GM12892 (cell line): ENCODE measurements at regions not wholly inside any gene's neighbourhood (a gene's known extent, or its start where the extent isn't known, plus 50 kb on each side); places are given as distances from the start of the nearest gene placed in this dataset.

Experiments used
- DNase-seq: peaks from one replicate; pipeline ENCODE4 v3.0.0; 2011; ENCODE audit not compliant: insufficient read length
- FAIRE-seq: peaks from 2 replicates; lab custom pipeline; 2011; peaks lifted over from hg19 to GRCh38; lab: Jason Lieb, UNC
- POLR2A ChIP-seq: IDR thresholded peaks from 2 replicates; pipeline ENCODE4 v1.6.1; 2011; ENCODE audit warnings: low read depth, low read length, control low read depth
- POLR2AphosphoS5 ChIP-seq: IDR thresholded peaks from 2 replicates; pipeline ENCODE4 v1.6.1; 2011; ENCODE audit warnings: low read depth, low read length, control low read depth
- TAF1 ChIP-seq: IDR thresholded peaks from 2 replicates; pipeline ENCODE4 v1.6.1; 2011; ENCODE audit warnings: low read depth, mild to moderate bottlenecking, control low read depth, low read length, borderline replicate concordance

DNA sequence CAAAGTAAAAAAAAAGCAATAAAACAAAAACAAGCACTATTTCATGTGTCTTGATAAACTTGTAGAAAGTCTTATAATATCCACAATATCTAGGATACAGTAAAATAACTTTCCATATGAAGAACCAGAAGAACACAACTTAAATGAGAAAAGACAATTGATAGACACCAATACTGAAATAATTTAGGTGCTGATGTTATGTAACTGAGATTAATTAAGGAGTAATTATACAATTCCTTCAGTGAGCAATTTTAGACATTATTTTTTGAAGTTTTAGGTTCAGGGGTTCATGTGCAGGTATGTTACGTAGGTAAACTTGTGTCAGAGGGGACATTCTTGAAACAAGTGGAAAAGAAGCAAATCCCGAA lies 88.3 kb upstream of the VPREB1 start:
- TF ChIP-seq POLR2AphosphoS5 (no peak), TAF1 (no peak), POLR2A (no peak)
- FAIRE-seq (no peak), DNase-seq (no peak)

DNA sequence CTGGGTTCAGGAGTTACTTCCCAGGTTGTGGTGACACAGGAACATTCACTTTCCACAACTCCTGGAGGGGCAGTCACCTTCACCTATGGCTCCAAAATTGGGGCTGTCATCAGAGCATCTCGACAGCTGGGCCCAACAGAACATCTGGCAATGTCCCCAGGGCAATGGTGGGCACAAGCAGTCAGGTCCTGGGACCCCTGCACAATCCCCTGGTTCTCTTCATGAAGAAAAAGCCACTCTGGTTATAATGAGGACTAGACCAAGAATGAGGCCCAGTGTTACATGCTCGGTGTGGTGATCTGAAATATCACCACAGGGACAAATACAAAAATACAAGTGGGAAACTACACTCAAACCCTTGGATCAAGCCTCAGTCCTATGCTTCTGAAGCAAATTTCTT lies 89.0 kb upstream of the VPREB1 start:
- FAIRE-seq (no peak), DNase-seq (no peak)
- no peak for TF ChIP-seq TAF1
- TF ChIP-seq POLR2A = no peak
- TF ChIP-seq POLR2AphosphoS5 = no peak

DNA sequence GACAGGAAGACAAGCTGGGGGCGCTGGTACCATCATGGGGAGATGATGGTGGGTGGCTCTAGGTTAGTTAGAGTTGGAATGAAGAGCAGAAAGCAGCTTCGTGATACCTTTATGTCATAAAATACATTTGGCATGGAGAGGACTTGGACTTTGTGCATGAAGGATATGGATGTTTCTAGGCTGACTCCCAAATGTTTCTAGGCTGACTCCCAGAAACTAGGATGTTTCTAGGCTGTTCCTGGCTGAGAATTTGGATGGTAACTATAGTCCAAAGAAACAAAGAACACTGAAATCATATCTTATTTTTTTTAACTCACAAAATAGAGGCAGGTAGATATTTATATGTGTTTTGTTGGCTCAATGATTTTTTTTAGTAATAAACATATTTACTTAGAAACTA lies 89.4 kb upstream of the VPREB1 start:
- FAIRE-seq (no peak), DNase-seq (no peak)
- TF ChIP-seq TAF1 (no peak), POLR2A (no peak), POLR2AphosphoS5 (no peak)

DNA sequence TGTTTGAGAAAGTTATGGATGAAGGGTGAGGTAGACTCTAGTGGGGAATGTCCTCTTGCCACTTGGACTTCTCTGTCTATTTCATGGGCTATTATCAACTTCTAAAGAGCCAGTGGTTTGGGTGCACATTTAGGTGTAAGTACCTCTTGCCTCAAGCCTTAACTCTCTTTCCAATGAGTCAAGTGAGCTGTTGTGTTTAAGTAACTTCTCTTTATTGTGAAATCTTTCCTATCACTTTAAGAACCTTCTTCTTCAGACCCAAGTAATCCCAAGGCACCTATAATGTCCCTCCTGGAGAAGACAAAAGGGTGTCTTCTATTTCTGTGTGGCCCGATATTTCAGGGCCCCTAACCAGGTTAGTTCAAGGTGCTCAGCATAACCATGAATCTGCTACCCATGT lies 90.5 kb upstream of the VPREB1 start:
- FAIRE-seq (no peak), DNase-seq (no peak)
- no peak for TF ChIP-seq TAF1
- TF ChIP-seq POLR2A = no peak
- no peak for TF ChIP-seq POLR2AphosphoS5

DNA sequence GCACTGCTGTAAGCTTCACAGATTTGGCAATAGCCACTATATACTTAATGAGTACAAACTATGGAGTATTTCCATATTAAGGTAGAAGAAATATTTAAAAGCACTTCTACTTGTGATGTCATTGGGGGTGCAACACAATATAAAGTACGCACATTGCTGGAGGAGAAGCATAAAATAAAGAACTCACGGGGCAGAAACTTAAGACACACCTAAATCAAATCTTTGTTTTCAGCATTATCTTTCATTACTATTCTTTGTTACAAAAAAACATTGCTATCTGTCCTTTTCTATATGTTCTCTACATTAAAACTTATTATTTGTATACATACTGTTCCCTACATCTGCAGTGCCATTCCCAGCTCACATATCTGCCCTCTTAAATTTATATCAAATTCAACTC lies 93.3 kb upstream of the VPREB1 start:
- DNase-seq (no peak), FAIRE-seq (no peak)
- TF ChIP-seq TAF1 (no peak), POLR2AphosphoS5 (no peak), POLR2A (no peak)

DNA sequence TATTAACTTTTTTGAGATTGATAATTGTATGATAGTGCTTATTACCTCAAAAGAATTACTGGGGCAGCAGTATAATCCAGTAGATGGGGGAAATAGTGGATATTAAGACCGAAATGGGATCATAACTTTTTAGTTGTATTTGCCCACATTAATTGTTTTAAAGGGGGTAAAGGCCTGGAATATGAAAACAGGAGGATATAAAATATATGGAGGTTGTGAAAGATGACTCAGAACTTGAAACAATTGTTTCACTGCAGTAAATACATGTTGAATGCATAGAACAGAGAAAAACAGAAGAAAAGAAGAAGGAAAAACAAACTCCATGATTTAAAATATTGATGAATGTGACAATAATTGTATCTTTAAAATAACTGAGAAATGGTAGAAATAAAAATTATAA lies 94.1 kb upstream of the VPREB1 start:
- no peak for TF ChIP-seq TAF1
- no peak for TF ChIP-seq POLR2A
- TF ChIP-seq POLR2AphosphoS5 = no peak
- no peak for FAIRE-seq

DNA sequence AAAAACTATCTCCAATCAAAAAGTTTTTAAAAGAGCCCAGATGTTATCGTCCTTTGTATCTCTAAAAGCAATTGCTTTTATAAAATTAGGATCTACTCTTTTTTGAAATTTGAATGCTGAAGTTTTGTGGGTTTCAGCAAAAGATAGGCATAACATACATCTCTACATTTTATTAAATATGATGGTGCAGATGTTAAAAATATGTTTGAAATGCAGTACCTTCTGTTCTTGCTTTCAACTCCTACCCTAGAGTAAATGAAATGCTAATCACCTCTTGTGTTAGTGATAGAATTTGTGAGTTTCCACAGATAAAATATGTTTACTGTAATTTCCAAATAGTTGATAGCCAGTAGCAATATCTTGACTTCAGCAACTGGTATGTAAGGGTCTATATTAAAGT lies 95.7 kb upstream of the VPREB1 start:
- FAIRE-seq (no peak), DNase-seq (no peak)
- TF ChIP-seq POLR2AphosphoS5 (no peak), POLR2A (no peak), TAF1 (no peak)

More for the DNA sequence above, 94.1 kb upstream of the VPREB1 start:
- no peak for DNase-seq

DNA sequence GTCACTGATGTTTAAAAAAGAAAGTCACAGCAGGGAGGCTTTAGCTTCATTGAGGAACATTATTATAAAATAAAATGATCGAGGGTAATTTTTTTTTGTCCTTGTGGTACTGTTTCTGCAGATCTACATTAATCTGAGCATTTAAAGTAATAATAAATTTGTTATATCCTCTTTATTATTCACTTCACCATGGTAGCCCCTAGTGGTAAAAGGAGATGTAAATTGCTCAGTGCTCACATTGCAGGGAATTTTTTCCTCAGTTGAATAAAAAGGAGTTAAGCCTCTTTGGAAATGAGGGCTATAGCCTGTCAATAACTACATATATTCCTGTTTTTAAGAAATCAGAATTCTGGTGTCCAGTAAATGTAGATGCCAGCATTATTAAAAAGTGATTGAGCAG lies 99.7 kb upstream of the VPREB1 start:
- TF ChIP-seq POLR2AphosphoS5 (no peak), POLR2A (no peak), TAF1 (no peak)
- DNase-seq = no peak
- no peak for FAIRE-seq

DNA sequence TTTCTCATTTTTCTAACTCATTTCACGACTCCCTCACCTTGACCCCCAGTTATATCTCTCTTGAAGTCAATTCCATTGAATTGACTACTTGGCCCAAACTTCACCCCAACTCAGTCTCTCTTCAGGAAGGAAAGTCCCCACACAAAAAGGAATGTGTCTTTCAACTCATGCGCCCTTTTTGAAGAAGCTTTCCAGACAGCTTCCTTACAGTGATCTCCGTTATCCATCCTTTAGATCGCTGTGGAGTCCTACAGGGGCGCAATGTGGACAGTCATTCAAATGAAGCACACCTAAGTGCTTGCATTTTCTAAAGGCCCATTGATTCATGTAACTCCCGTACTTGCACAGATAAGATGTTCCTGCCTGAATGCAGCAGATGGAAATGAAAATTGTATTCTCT lies 101.1 kb upstream of the VPREB1 start:
- TF ChIP-seq TAF1 (no peak), POLR2AphosphoS5 (no peak), POLR2A (no peak)
- FAIRE-seq (no peak), DNase-seq (no peak)

DNA sequence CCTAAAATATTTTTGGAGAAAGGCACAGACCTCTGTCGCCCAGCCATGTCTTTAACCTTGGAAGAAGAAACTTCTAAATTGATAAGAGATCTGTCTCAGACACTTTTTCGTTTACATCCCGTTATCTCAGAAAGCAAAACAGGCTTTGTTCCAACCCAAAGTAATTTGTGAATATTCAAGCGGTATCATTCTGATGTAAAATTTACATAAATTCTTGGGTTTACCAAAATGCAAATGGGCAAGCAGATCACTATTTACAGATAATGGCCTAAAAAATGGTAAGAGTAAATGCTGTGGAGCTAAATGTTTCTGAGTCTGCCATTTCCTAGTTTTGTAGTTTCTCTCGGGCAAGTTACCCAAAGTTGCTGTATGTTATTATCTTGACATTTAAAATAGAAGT lies 101.9 kb upstream of the VPREB1 start:
- no peak for FAIRE-seq
- TF ChIP-seq TAF1 = no peak
- TF ChIP-seq POLR2AphosphoS5 = no peak
- TF ChIP-seq POLR2A = no peak
- DNase-seq = no peak

DNA sequence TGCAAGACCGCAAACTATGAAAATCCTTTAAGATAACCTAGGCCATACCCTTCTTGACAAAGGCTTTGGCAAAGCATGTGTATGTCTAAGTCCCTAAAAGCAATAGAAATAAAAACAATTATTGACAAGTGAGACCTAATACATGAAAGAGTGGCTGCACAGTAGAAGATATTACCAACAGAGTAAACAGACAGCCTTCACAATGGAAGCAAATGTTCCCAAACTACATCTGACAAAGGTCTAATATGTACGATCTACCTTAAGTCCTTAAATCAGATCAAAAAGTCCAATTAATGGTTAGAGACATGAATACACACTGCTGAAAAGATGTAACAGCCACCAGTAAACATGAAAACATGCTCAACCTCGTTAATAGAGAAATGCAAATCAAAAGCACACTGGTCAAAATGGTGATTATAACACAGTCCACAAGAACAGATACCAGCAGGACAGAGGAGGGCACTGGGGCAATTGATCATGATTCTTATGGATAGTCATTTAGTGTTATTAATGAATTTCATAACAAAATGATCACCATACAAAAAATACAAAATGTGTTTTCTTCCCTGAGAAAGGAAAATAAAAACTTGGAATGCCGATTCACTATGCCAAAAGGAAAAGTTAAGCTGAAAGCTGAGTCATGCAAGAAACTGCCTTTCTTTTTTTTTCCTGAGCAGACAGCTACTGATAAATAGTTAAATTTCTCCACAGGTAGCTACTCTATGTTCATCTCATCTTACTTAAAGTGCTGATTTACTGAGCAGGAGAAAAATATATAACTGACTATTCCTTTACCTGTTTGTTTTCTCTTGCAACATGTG lies 102.6 kb upstream of the VPREB1 start:
- TF ChIP-seq TAF1 (no peak), POLR2A (no peak), POLR2AphosphoS5 (no peak)
- FAIRE-seq (peak; percentile 33), DNase-seq (no peak)

DNA sequence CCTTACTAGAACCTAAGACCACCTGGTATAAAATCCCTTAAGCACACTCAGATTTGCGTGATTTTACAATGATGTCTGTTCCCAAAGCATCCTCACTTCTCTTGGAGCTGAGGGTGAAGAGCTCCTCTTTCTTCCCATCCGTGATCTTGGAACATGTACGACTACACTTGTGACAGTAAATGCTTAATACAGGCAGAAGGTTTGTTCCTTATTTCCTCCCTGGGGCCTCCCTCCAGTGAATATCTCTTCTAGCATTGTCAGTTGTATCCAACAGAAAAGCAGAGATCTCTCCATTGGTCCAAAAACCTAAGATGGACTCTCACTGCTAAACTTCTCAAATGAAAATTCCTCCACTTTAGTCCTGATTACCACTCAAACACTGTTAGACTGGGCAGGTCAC lies 103.6 kb upstream of the VPREB1 start:
- FAIRE-seq (no peak), DNase-seq (no peak)

More for the DNA sequence above, 103.6 kb upstream of the VPREB1 start:
- no peak for TF ChIP-seq TAF1
- no peak for TF ChIP-seq POLR2A
- no peak for TF ChIP-seq POLR2AphosphoS5
